Amniotic stem cell (primary cell): ENCODE measurements at regions not wholly inside any gene's neighbourhood (a gene's known extent, or its start where the extent isn't known, plus 50 kb on each side); places are given as distances from the start of the nearest gene placed in this dataset.
"Not testable (repeated sequence)": the region's sequence is repeated elsewhere in the genome, so short reads cannot be mapped to it uniquely, and the experiment has no call there.

Experiments
- DNase-seq: peaks from one replicate; lab custom pipeline; 2025; lab: John Stamatoyannopoulos, UW

DNA sequence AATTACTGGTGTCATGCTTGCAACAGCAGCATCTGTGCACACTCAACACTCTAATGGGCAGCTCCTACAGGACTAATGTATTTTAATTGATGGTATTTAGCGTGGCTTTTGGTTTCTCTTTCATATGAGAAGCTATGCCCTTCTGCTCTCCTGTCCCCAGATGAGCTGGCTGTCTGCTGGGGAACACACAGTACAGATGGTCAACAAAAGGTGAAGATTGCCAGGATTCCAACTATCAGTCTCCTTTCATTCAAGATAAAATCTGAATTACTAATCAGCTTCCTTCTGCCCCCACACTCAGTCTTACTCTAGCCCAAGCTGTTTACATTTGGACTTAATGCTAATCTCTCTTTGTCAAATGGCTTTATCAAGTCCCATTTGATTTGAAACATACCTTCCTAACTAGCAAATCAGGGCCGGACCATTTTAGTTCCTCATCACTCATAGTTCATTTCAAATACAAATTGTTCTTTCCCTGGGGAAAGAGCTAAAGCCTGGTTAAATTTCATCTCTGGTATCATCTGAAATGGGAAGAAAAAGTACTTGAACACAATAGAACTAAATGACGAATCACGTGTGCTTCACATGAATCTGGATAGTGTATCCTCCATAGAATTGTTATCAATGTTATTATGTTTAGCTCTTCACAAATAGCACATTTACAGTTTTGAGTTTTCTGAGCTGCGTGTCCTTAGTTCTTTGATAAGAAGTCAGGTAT lies 988.0 kb downstream of the PCDH17 start:
- DNase-seq, result no peak

DNA sequence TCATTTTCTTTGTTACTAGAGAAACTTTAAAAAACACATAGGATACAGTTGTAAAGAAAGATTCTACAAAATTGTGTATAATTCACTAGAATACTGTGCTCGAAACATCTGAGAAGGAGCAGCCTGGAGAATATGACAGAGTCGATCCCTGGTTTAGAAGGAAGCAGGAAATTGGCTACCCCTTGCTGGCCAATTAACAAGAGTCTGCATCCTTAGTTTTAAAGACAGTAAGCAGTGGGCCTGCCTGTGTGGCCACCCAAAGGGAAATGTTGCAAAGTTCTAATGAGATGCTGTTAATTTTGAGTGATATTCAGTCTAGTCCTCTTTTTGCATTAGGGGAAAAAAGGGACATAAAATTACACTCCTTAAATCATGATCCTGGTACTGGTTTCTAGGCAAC lies 988.6 kb downstream of the PCDH17 start:
- no peak for DNase-seq

GRCh38 chr13:58625703-58626389 lies 994.3 kb downstream of the PCDH17 start:
- no peak for DNase-seq

- DNase-seq, result no peak
Observed at GRCh38 chr13:58630794-58631193, 999.2 kb downstream of the PCDH17 start.

- DNase-seq, result no peak
Observed at GRCh38 chr13:58633226-58633625, 1001.7 kb downstream of the PCDH17 start.

GRCh38 chr13:58655086-58655485 lies 1023.5 kb downstream of the PCDH17 start:
- DNase-seq, result no peak

- no peak for DNase-seq
Observed at GRCh38 chr13:58660826-58661225, 1029.3 kb downstream of the PCDH17 start.

DNA sequence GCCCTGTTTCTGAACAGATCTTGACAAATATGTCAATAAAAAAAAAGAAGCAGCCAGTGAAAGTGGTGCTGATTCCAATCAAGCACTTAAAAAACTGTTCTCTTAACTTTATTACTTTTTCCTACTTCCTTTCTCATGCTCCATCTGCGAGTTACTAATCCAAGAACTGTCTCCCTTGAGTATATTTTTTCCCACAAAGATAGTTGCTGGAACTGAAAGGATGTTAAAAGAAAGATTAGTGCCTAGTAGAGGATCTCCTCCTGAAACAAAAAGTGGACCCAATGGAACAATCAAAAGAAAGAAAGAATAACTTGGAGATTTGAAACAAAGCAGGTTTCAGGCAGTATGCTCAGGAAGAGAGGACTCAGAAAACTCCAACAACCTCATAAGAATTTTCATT lies 1034.8 kb downstream of the PCDH17 start:
- no peak for DNase-seq

DNA sequence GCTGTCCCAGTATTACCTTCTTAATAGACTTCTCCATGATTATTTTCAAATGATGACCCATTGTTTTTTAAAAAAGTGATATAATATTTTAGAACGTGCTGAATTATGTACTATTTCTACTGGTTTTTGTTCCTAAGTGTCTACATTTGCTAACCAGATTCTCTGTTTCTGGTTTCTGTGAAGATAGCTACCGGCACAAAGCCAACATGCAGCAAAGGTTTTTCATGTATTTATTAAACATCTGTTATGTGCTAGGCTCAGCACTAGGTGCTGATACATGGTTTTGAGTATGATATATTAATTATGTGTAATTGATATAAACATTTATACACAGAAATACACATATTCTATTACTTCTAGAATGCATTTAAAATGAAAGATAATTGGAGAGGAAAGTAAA lies 1035.6 kb downstream of the PCDH17 start:
- no peak for DNase-seq

DNA sequence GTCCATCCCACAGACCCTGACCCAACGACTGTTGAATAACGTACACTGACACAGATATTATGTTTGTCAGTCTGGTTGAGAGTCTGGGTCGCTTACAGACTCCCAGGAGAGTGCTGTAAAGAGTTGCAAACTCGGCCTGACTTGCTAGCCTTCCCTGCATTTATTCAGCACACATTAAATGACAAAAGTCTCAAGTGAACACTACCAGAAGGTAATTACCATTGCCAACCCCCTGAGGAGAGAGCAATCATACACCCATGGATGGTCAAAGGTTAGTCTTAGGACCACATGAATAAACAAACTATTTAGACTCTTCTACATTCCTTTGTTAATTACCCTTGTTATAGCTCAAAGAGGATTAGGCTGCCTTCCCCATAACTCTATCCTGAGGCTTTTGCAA lies 1048.6 kb downstream of the PCDH17 start:
- DNase-seq, result no peak

DNA sequence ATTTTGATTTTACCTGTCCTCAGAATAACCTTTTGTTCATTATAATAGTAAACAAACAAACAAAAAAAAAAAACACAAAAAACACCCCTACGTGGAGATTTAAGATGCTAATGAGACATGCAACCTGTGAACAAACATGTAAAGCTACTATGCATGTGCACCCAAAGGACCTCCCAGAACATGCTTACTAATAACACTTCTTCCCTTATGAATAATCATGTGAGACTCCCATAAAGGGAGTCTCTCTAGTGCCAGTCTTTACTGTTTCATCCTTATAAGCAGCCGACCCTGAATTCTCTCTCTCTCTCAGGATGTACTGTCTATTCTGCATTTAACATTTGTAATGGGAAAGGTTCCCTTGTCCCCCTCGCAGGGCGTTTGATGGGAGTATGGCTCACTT lies 1051.1 kb downstream of the PCDH17 start:
- DNase-seq, result no peak

- DNase-seq, result no peak
Observed at GRCh38 chr13:58687148-58687547, 1055.6 kb downstream of the PCDH17 start.

GRCh38 chr13:58698531-58698930 lies 1067.0 kb downstream of the PCDH17 start:
- DNase-seq, result no peak

- DNase-seq, result no peak
Observed at GRCh38 chr13:58704953-58705352, 1073.4 kb downstream of the PCDH17 start.

DNA sequence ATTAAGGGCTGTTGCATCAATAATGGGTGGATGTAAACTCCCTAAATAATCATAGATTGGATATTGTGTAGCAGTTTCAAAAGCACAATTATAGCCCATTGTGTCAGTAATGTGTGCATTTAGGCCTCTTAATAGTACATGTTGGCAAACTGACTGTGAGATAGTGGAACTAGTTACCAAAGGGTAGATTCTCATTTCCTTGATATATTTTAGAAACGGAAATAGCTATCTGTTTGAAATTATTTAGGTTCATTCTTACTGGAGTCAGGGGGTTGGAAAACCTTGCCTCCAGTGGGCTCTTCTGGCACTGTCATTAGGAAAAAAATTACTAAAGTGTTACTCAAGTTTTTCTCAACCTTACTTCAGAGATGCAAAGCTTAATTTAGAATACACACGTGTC lies 1074.9 kb downstream of the PCDH17 start:
- no peak for DNase-seq

DNA sequence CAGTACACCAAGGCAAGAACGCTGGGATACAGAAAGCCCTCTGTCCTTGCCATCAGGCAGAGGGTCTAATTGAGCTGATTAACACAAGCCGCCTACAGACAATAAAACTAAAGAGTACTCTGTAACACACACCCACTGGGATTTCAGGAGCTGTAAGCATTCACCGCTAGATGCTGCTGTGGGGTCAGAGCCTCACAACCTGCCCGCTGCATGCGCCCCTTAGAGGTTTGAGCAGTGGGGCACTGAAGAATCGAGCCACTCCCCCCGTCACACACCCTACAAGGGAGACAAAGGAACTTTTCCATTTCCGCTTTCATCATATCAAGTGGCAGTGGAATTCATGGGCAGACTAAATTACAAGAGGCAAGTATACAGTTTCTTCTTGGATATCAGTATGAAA lies 1080.6 kb downstream of the PCDH17 start:
- DNase-seq, result no peak

- DNase-seq, result not testable (repeated sequence)
Observed at GRCh38 chr13:58714016-58714415, 1082.5 kb downstream of the PCDH17 start.

- DNase-seq, result no peak
Observed at GRCh38 chr13:58721273-58721672, 1089.7 kb downstream of the PCDH17 start.

DNA sequence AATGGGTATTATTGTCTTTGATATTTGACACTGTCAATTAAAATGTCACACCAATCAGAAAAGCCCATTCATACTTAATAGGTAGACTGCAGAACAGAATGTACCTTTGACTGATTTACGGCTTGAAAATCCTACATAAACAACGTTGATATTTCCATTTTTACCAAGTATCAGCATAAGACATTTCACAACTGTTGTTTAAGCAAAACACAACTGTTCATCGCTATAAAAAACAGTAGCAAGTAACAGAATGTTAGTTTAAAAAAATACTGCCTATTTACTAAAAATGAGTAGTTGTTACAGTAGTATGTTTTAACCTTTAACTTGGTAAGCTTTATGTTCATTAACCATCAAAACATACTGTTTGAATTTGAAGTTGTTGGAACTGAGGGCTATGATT lies 1096.6 kb downstream of the PCDH17 start:
- no peak for DNase-seq

- DNase-seq, result no peak
Observed at GRCh38 chr13:58729361-58729760, 1097.8 kb downstream of the PCDH17 start.

GRCh38 chr13:58744686-58745085 lies 1113.1 kb downstream of the PCDH17 start:
- DNase-seq, result no peak

- no peak for DNase-seq
Observed at GRCh38 chr13:58767566-58767965, 1136.0 kb downstream of the PCDH17 start.

DNA sequence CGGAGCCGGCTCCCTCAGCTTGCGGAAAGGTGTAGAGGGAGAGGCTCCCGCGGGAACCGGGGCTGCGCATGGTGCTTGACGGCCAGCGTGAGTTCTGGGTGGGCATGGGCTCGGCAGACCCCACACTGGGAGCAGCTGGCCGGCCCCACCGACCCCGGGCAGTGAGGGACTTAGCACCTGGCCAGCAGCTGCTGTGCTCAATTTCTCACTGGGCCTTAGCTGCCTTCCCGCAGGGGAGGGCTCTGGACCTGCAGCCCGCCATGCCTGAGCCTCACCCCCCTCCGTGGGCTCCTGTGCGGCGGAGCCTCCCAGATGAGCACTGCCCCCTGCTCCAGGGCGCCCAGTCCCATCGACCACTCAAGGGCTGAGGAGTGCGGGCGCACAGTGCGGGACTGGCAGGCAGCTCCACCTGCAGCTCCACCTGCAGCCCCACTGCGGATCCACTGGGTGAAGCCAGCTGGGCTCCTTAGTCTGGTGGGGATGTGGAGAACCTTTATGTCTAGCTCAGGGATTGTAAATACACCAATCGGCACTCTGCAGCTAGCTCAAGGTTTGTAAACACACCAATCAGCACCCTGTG lies 1141.8 kb downstream of the PCDH17 start:
- no peak for DNase-seq
